Keratinocyte (primary cell): ENCODE measurements at regions not wholly inside any gene's neighbourhood (a gene's known extent, or its start where the extent isn't known, plus 50 kb on each side); places are given as distances from the start of the nearest gene placed in this dataset.
A peak's percentile ranks its signal among the peaks of the same experiment; 100 is the strongest.

Experiments used
- DNase-seq: peaks from one replicate; pipeline ENCODE4 v3.0.0-alpha.2; 2011; ENCODE audit warnings: low read depth, missing footprints, low spot score
- FAIRE-seq: peaks from 2 replicates; lab custom pipeline; 2011; peaks lifted over from hg19 to GRCh38; lab: Jason Lieb, UNC
- H2AFZ ChIP-seq: 2 replicates; pipeline ENCODE4 v1.6.0; 2012; ENCODE audit warnings: low read length, control low read depth, inconsistent platforms; ENCODE audit not compliant: control insufficient read depth
- H3K27ac ChIP-seq: 2 replicates; pipeline ENCODE4 v1.5.1; 2011; ENCODE audit warnings: low read length; ENCODE audit not compliant: control insufficient read depth, insufficient read depth
- H3K27me3 ChIP-seq: 3 replicates; pipeline ENCODE4 v1.6.0; 2011; ENCODE audit warnings: low read length; ENCODE audit not compliant: control insufficient read depth, insufficient read depth; ENCODE audit errors: extremely low read depth
- H3K36me3 ChIP-seq, 2 experiments: 2 replicates in 1 of 2; 3 replicates in 1 of 2; pipeline ENCODE4 v1.5.1; 2011; ENCODE audit warnings: low read length in 2 of 2, mild to moderate bottlenecking in 1 of 2; ENCODE audit not compliant: control insufficient read depth in 2 of 2, insufficient read depth in 2 of 2; ENCODE audit errors: extremely low read depth in 1 of 2
- H3K4me1 ChIP-seq: 3 replicates; pipeline ENCODE4 v1.5.1; 2011; ENCODE audit warnings: low read length; ENCODE audit not compliant: control insufficient read depth, insufficient read depth; ENCODE audit errors: extremely low read depth
- H3K4me2 ChIP-seq: 3 replicates; pipeline ENCODE4 v1.6.0; 2011; ENCODE audit warnings: low read depth, low read length; ENCODE audit not compliant: control insufficient read depth, insufficient read depth; ENCODE audit errors: extremely low read depth
- H3K4me3 ChIP-seq, 3 experiments: fragments of 200-600 bp in 1 of 3; sonication (generic) in 1 of 3; 2 replicates in 2 of 3; 3 replicates in 1 of 3; pipeline ENCODE4 v1.5.1; 2011 to 2016; ENCODE audit warnings: low read length in 3 of 3, mild to moderate bottlenecking in 3 of 3, control low read depth in 2 of 3, inconsistent platforms in 1 of 3, low read depth in 1 of 3, mixed read lengths in 1 of 3, mixed run types in 1 of 3, moderate library complexity in 1 of 3; ENCODE audit not compliant: control insufficient read depth in 2 of 3, insufficient read depth in 2 of 3; ENCODE audit errors: extremely low read depth in 1 of 3
- H3K79me2 ChIP-seq: 2 replicates; pipeline ENCODE4 v1.6.0; 2012; ENCODE audit warnings: low read length; ENCODE audit not compliant: control insufficient read depth, insufficient read depth
- H3K9ac ChIP-seq: 3 replicates; pipeline ENCODE4 v1.6.0; 2011; ENCODE audit warnings: low read length; ENCODE audit not compliant: control insufficient read depth, insufficient read depth; ENCODE audit errors: extremely low read depth
- H3K9me1 ChIP-seq: 3 replicates; pipeline ENCODE4 v1.6.0; 2011; ENCODE audit warnings: low read length; ENCODE audit not compliant: control insufficient read depth, insufficient read depth; ENCODE audit errors: extremely low read depth
- H3K9me3 ChIP-seq: 2 replicates; pipeline ENCODE4 v1.5.1; 2012; ENCODE audit warnings: low read depth, low read length; ENCODE audit not compliant: control insufficient read depth
- H4K20me1 ChIP-seq: 3 replicates; pipeline ENCODE4 v1.6.0; 2011; ENCODE audit warnings: low read length; ENCODE audit not compliant: control insufficient read depth, insufficient read depth; ENCODE audit errors: extremely low read depth
- EZH2 ChIP-seq: IDR thresholded peaks from one replicate; pipeline ENCODE4 v1.6.1; 2012; ENCODE audit warnings: inconsistent platforms, mild to moderate bottlenecking, low read length, moderate library complexity
- dilution Hi-C: fragments of 300-500 bp; cut with MboI; formaldehyde crosslinking; loops from one replicate; pipeline ENCODE4 v1.7.0; 2020; ENCODE audit warnings: low sequenced_read_pairs; ENCODE audit not compliant: extremely low pct_ligation_motif_present
- TF ChIP-seq, protein P1 (sequence below), 3 experiments: IDR thresholded peaks in 1 of 3; conservative IDR thresholded peaks in 1 of 3; optimal IDR thresholded peaks in 1 of 3; 2 replicates in 2 of 3; 3 replicates in 1 of 3; pipeline versions ENCODE3 to v1.5.1; 2011; ENCODE audit warnings: low read length in 3 of 3, mild to moderate bottlenecking in 3 of 3, moderate library complexity in 2 of 3, control low read depth in 1 of 3, inconsistent platforms in 1 of 3; ENCODE audit not compliant: insufficient read depth in 2 of 3; ENCODE audit errors: extremely low read depth in 1 of 3

DNA sequence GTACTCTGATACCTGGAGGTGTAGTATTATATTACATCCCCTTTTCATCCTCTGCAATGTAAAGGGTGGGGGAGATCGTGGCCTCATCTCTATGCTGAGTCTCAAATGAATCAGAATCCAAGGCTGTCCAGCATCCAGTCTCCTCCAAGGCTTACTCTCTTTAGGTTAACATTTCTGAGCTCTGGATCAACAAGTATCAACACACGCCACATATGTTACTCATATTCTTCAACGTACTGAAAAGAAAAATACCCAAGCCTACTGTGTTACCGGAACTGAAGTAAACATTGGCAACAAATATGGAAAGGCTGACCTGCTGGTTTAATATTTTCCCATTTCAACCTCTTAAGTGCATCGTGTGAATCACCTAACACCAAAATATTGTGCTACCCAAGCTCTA is 241.8 kb downstream of the GAS1 start:
- DNase-seq, result no peak
- dilution Hi-C loops, result no loop called here

DNA sequence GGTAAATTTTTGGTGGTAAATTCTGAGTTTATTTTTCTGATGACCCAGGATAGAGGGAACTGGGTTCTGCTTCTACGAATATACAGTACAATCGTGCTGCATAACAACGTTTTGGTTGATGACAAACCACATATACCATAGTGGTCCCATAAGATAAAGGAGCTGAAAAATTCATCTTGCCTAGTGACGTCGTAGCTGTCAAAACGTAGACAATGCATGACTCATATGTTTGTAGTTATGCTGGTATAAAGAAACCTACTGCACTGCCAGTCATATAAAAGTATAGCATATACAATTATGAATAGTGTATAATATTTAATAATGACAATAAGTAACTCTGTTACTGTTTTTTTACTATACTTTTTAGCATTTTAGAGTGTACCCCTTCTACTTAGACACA is 244.0 kb downstream of the GAS1 start:
- no peaks in the 10 kb centered on the region for H4K20me1 ChIP-seq
- H3K4me1 ChIP-seq, result peaks cover 21% of the 10 kb centered on the region
- H3K79me2 ChIP-seq, result no peaks in the 10 kb centered on the region
- H3K36me3 ChIP-seq, result no peaks in the 10 kb centered on the region
- no peaks in the 10 kb centered on the region for H3K9me3 ChIP-seq
- no peak overlapping the region for H3K27ac ChIP-seq
- FAIRE-seq (no peak), DNase-seq (no peak)
- no peak overlapping the region for H2AFZ ChIP-seq
- H3K27me3 ChIP-seq, result no peaks in the 10 kb centered on the region
- H3K9ac ChIP-seq, result no peak overlapping the region
- no peak overlapping the region for H3K4me3 ChIP-seq
- dilution Hi-C loops, result no loop called here
- no peak overlapping the region for H3K4me2 ChIP-seq
- TF ChIP-seq, protein P1, sequence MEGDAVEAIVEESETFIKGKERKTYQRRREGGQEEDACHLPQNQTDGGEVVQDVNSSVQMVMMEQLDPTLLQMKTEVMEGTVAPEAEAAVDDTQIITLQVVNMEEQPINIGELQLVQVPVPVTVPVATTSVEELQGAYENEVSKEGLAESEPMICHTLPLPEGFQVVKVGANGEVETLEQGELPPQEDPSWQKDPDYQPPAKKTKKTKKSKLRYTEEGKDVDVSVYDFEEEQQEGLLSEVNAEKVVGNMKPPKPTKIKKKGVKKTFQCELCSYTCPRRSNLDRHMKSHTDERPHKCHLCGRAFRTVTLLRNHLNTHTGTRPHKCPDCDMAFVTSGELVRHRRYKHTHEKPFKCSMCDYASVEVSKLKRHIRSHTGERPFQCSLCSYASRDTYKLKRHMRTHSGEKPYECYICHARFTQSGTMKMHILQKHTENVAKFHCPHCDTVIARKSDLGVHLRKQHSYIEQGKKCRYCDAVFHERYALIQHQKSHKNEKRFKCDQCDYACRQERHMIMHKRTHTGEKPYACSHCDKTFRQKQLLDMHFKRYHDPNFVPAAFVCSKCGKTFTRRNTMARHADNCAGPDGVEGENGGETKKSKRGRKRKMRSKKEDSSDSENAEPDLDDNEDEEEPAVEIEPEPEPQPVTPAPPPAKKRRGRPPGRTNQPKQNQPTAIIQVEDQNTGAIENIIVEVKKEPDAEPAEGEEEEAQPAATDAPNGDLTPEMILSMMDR (optimal IDR thresholded peaks at IDR 0.05 in 1 of 3, IDR thresholded peaks at IDR 0.05 in 1 of 3, conservative IDR thresholded peaks at IDR 0.05 in 1 of 3; ENCODE audit: extremely low read depth in 1 of 3, insufficient read depth in 2 of 3, low read length in 3 of 3), result no peak
- TF ChIP-seq EZH2, result no peak
- no peaks in the 10 kb centered on the region for H3K9me1 ChIP-seq

More for the DNA sequence above, 241.8 kb downstream of the GAS1 start:
- no peak overlapping the region for H2AFZ ChIP-seq
- peak; percentile 84 for FAIRE-seq
- peak overlapping the region; percentile 7 for H3K27ac ChIP-seq
- H3K4me2 ChIP-seq, result no peak overlapping the region
- H3K4me1 ChIP-seq, result peaks cover 19% of the 10 kb centered on the region
- no peaks in the 10 kb centered on the region for H3K27me3 ChIP-seq
- no peaks in the 10 kb centered on the region for H3K9me1 ChIP-seq
- no peaks in the 10 kb centered on the region for H3K79me2 ChIP-seq
- no peaks in the 10 kb centered on the region for H3K9me3 ChIP-seq
- TF ChIP-seq, protein P1 (optimal IDR thresholded peaks at IDR 0.05 in 1 of 3, IDR thresholded peaks at IDR 0.05 in 1 of 3, conservative IDR thresholded peaks at IDR 0.05 in 1 of 3; ENCODE audit: extremely low read depth in 1 of 3, insufficient read depth in 2 of 3, low read length in 3 of 3), result no peak
- no peak for TF ChIP-seq EZH2
- H3K4me3 ChIP-seq, result no peak overlapping the region
- no peaks in the 10 kb centered on the region for H4K20me1 ChIP-seq
- H3K9ac ChIP-seq, result no peak overlapping the region
- no peaks in the 10 kb centered on the region for H3K36me3 ChIP-seq
